Stimulated activated CD4-positive, alpha-beta T cell treated with anti-CD3 and anti-CD28 coated beads, TNF-alpha, amount 100 ng/mL, for 1 hour (primary cell): ENCODE measurements at regions not wholly inside any gene's neighbourhood (a gene's known extent, or its start where the extent isn't known, plus 50 kb on each side); places are given as distances from the start of the nearest gene placed in this dataset.

ENCODE experiments used
- DNase-seq, 3 donors: peaks; one replicate each; pipeline ENCODE4 v3.0.0-alpha.2; 2020; ENCODE audit warnings: low read depth in 3 of 3, low spot score in 1 of 3

DNA sequence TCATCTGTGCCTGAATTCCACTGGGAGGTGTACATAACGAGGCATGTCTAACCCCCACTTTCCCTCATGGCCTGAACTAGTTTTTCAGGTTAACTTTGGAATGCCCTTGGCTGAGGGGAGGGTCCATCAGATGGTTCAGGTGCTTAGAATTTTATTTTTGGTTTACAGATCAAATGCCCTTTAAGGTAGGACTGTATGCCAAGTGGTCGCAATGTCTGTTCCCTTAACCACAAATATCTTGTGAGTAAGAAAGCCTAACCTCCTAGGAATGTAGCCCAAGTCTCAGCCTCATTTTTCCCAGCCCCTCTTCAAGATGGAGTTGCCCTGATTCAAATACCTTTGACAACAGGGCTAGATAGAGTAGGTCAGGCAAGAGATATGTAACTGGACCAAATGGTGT, 78.4 kb downstream of the RNASET2 start:
- no peak for DNase-seq

DNA sequence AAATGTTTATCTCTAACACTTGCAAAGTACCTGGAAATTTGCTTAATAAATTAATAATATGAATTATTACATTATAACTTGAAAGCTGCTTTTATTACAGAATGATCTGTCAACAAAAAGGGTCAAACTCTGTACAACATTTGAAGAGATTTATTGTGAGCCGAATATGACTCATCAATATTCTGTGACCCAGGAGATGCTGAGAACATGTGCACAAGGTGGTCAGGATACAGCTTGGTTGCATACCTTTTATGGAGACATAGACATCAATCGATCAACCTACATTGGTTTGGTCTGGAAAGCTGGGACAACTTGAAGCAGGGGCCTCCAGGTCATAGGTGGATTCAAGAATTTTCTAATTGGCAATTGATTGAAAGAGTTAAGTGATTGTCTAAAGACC, 79.0 kb downstream of the RNASET2 start:
- DNase-seq = no peak

GRCh38 chr6:166872531-166873009, 83.8 kb downstream of the RNASET2 start:
- DNase-seq = no peak

DNA sequence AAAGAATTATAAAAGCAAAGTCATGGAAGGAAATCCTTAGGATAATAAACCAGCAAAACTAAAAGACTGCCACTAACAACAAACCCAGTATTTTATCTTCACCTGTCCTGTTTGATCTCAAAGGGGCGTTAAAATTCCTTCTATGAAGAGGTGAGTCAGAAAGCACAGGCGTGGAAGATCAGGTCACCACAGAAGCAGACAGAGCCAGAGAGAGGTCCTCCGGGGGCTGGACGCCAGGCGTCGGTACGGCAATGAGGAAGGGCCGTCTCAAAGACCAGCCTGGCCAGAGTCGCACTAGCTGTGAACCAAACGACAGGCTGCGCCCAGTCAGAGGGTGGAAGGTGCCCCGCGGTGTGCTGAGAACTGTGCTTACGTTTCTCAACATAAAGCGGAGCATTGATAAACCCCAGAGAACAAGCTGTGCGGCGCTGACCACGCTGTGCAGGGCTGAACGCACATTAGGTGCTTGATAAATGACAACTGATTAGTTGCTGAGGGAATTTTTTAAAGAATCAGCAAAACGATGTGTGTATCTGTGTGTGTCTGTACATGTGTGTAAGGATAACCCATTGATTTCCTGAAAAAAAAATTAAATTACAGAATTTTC, 85.6 kb downstream of the RNASET2 start:
- DNase-seq = no peak

DNA sequence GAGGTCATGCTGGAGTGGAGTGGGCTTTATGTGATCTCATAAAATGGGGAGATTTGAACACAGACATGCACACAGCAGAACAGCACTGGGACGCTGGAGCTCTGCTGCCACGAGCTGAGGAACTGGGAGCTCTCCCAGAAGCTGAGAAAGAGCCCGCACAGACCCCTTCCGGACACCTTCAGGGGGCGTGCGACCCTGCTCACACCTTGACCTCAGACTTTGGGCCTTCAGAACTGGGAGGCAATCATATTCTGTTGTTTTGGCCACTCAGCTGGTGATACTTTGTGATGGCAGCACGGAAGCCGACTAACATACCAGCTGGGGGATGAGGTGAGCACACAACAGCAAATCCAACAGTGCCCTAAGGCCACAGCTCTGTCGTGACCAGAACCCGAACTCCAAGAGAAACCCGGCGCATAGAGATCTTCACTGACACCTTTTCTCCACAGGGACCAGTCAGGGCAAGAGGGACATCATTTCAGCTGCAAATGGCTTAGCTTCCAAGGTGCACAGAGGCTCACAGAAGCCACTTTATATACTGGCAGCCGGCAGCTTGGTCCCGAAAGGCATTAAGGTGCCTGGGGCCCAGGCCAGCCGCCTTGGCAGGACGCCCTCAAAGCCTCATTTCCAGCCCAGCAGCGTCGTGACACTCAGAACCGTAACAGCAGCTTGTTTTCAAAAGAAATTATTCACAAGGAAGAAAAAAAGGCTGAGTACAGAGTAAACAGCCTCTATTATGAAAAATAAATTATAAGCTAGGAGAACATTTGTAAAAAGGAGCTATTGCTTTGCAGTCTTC, 89.3 kb downstream of the RNASET2 start:
- no peak for DNase-seq

GRCh38 chr6:166864333-166864732, 92.0 kb downstream of the RNASET2 start:
- no peak for DNase-seq

DNA sequence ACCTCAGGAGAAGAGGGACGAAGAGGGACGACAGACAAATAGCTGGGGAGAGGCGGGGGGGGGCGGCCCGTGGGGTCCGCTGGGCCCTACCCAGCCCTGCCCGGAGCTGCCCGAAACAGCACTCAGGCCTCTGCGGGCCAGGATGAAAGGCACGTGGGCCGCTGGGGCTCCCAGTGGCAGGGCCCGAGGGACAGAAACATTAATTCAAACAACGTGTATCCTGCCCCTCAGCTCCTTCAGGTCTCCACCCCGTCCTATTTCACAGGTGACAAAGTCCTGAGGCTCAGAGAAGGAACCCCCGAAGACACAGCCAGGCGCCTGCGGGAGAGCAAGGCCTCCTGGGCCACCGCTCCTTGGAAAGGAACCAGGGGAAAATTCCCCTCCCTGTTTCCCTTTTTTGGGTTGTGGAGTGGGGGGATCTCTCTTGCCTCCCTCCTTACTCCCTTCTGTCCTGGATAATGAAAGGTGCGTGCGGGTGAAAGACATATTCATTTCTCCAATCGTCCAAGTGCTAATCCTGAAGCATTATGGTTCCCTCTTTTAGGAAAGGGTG, 93.3 kb downstream of the RNASET2 start:
- DNase-seq = no peak

DNA sequence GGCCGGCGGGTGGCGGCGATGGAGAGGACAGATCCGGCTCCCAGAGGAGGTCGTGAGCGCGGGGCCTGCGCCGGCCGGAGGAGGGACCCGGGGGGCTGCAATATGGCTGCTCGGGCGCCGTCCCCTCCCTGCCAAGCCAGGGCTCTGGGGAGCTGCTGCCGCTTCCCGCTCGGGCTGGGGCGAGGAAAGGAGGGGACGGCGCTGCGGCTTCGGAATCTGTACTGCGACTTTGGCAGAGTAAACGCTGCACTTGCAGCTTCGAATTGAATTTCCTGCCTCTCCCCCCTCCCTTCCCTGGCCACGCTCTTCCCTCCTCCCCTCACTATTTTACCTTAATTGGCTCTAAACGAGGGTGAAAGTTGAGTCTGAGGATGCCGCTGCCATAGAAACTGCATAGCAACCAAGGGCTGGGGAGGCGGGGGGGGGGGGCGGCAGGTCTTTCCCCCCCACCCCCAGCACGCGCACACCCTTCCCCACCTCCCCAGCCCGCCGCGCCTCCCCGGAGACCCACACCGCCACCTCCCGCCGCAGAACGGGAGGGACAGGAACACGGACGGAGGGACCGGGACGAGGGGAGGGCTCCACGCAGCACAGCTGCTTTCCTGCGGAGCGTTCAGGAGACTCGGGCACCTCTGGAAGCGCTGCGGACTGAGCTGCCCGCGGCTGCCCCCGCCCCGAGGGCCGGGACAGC, 93.9 kb downstream of the RNASET2 start:
- peak in 1 of 3 donors; percentile 18 for DNase-seq

DNA sequence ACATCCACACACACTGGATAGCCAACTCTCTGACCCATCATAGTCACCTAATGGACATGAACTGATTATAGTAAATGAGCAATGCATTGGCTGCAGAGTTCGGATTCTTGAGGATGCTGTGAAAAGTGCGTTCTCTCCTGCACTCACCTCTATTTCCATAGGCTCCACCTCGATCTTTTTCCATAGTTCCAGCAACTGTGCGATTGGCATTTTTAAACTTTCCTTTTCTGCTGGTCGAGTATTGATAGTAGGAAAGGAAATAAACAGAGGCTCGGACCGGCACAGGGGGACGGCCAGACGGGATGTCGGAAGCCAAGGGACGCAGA, 94.4 kb downstream of the RNASET2 start:
- DNase-seq = no peak

DNA sequence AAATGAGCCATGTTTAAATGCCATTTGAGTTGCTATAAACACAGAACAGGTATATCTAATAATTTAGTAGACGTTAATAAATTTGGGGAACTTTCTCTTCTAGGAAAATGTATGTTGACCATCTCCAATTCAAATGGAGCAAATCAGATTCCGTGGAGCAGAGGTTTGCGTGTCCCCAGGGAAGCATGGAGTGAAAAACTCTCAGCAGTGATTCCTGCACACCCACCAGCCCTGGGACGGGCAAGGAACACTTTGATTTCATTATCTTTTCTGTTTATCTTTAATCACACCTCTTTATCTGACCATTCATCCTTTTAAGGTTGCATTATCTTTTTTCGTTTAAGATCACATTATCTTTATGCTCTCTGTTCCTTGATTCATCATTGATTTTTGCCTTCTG, 95.0 kb downstream of the RNASET2 start:
- DNase-seq = no peak

- no peak for DNase-seq
Observed at GRCh38 chr6:166860392-166860791, 96.0 kb downstream of the RNASET2 start.

DNA sequence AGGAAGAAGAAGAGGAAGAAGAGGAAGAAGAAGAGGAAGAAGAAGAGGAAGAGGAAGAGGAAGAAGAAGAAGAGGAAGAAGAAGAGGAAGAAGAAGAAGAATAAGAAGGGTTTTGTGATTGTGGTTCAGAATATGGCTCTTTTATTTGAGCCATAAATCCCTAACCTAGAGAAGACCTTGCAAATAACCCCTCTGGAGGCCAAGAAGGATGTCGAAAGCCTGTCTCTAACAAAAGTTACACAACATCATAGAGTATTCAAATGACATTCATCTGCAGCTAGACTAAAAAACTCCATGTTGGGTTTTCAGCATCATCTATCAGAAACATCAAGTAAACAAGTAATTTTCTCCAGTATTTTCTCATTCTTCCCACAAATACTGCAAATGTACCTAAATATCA, 100.9 kb downstream of the RNASET2 start:
- no peak for DNase-seq

DNA sequence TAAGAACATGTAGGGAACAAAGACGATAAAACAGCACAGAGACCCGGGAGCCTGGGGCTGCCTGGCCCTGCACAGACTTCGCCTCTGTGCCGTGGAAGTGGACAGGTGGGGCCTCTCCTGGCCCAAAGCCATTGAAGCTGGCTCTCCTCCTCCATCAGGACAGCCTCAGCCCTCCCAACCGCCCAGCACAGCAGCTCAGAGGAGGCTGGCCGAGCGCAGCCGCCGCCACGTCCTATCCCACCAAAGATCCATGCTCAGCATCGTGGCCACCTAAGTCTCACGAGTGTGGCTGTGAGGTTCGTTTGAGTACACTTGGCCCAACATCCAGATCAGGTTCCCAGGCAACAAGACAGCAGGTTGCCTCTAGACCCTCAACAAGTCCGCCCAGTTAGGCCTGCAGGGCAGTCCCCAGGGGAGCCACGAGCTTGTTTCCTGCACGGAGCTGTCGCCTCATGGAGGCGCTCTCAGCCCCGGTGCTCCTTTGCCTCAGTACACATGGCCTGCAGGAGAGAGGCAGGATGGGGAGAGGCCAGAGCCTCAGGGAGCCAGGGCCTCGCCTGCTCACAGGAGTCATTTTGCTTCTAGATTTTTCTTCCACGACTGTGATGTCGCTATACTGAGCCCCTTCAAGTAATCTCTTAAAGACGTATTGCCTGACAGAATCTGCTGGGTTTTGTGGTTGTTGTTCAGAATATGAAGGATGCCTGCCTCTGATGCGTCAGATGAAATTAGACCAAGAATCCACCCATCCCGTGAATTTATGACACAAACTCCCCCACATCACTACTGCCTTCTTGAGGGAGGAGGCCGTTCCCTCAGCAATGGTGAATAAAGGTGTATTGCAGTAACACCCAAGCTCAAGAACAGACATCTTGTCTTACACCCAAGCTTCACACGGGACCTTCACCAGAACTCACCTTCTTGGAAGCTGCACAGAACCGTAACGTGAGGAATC, 102.7 kb downstream of the RNASET2 start:
- DNase-seq = no peak

- DNase-seq = no peak
Observed at GRCh38 chr6:166852451-166852975, 103.8 kb downstream of the RNASET2 start.

DNA sequence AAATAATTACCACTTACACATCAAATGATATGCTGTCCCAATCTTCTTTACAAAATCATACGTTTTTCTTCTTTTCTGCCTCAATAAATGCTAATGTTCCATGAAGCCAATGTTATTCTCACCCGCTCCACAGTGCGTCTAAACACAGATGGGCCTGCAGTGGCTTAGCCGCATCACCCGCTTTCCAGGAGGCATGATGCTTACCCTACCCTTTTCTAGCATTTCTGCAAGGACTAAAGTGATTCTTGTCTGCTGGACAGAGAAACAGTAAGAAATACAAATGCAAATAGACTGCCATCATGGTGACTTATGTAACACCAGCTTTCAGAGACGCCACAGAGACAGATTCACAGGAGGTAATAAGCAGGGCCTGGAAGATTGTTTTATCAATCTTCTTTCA, 104.4 kb downstream of the RNASET2 start:
- no peak for DNase-seq

DNA sequence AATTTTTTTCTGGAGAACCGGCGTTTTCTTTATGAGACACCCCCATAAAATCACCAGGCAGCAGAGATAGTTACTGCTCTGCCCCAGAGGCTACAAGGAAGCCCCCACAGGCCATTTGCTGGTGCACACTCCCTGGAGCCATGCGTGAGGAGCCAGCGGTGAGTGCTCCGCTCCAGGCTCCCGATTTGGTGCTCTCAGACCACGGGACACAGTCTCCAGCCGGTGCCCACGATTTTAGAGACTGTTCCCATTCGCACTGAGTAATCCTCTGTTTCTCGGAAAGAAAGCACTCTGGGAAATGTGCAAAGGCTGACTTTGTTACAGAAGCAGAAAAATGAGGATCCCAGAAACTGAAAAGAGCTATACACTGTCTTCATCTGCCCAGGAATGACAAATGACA, 104.9 kb downstream of the RNASET2 start:
- DNase-seq = no peak

- DNase-seq = no peak
Observed at GRCh38 chr6:166850677-166851076, 105.7 kb downstream of the RNASET2 start.

DNA sequence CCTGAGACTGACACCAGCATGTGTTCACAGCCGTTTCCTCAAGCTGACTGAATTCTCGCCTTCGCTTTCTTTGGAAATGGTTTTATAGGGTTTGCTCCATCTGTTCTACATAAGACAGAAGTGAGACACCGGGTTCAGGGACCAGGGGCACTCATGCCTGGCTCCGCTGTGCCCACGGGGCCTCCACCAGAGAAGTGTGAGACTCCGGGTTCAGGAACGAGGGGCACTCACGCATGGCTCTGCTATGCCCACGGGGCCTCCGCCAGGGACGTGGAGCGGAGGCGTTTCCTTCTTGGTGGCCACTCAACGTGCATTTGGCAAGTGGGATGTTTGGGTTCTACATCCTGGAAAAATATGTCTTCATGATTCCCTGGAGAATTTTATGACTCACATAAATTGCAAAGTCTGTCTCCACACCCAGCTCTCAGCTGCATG, 106.6 kb downstream of the RNASET2 start:
- DNase-seq = no peak

DNA sequence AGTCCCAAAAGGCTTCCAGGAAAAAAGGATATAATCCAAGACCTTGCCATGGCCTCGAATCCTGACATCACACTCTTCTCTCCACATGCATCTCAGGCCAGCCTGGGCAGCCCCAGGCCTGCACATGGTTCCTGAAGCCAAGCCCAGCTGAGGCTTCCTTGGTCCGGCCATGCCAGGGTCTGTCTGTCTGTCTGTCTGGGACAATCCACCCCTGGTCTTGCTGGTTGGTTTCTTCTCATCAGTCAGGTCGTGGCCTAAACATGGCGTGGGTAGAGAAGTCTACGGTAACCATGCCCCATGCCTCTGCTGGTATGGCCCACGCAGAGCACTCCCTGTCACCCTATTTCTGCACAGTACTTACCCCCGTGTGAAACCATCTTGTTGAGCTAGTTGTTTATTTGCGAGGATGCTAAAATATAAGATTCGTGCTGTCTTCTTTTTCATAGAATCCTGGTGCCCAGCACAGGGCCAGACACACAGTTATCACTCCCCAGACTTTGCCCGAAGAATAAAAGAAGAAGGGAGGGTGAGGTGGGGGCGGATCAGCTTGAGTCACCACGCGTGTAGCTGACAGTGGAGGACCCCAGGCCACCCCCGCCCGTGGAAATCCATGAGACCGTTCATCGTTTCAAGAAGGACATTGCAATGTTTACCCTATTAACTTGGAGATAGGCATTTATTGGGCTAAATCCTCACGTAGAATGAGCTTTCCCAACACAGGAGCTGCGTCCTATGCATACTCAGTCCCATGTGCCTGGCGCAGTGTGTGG, 107.2 kb downstream of the RNASET2 start:
- DNase-seq = no peak
